ENCODE measurements at regions not wholly inside any gene's neighbourhood (a gene's known extent, or its start where the extent isn't known, plus 50 kb on each side); places are given as distances from the start of the nearest gene placed in this dataset.

DNA sequence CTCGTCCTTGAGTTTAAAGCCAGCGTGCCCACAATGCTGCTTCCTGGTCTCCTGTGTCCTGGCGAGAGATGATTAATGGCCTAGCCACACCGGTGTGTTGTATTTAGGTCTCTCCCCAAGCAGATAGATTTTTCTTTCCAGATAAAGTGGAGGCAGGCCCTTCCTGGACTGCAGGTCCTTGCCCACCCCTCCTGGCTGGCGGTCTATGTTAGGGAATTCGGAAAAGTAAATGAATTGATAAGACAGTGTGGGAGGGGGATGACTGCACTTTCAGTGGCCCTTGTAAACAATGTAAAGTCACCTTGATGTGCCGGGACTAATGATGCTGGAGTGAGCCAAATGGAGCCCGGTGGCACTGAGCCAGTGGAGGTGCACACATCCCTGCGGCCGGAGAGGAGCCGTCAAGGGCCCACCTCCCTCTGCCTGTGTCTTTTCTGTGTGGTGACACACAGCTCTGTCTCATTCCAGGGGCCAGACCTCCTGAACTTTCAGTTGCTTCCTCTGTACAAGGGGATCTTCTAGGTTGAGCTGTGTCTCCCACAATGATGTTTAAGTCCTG lies 70.6 kb upstream of the ESRRB start:
- FAIRE-seq, result no peak
- no peaks in the 10 kb centered on the region for H3K4me1 ChIP-seq (ENCODE audit: control insufficient read depth, extremely low read depth, insufficient read depth, low read length)

DNA sequence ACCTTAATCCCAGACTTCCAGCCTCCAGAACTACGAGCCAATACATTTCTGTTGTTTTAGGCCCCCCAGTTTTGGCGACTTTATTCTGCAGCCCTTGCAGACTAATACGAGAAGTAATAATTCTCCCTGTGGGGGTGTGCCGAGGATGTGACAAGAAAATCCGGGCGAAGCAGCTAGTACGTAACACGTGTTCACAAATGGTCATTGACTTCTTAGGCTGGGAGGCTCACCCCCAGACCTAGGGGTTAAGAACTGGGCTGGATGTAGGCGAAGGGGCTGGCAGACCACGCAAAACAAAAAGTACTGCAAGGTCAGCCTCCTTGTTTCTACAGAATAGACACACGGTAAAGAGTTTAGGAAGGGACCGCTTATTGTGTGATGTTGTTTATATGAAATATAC lies 69.8 kb upstream of the ESRRB start:
- no peak for DNase-seq (ENCODE audit: low read depth, low spot score)
- Histone ChIP-seq H3K9me3 (ENCODE audit: control insufficient read depth, low read depth, low read length) (no peaks in the 10 kb centered on the region), H3K79me2 (ENCODE audit: control insufficient read depth, insufficient read depth, low read length) (no peaks in the 10 kb centered on the region), H3K4me2 (ENCODE audit: control insufficient read depth, extremely low read depth, insufficient read depth, low read depth, low read length) (no peak overlapping the region), H3K36me3 (ENCODE audit: control insufficient read depth in 2 of 2, extremely low read depth in 1 of 2, insufficient read depth in 2 of 2, low read length in 2 of 2) (no peaks in the 10 kb centered on the region), H3K27me3 (ENCODE audit: control insufficient read depth, extremely low read depth, insufficient read depth, low read length) (peaks cover 9% of the 10 kb centered on the region), H3K4me1 (ENCODE audit: control insufficient read depth, extremely low read depth, insufficient read depth, low read length) (no peaks in the 10 kb centered on the region), H3K27ac (ENCODE audit: control insufficient read depth, insufficient read depth, low read length) (no peak overlapping the region), H3K9ac (ENCODE audit: control insufficient read depth, extremely low read depth, insufficient read depth, low read length) (no peak overlapping the region), H4K20me1 (ENCODE audit: control insufficient read depth, extremely low read depth, insufficient read depth, low read length) (no peaks in the 10 kb centered on the region), H2AFZ (ENCODE audit: control insufficient read depth, low read length) (no peak overlapping the region), H3K9me1 (ENCODE audit: control insufficient read depth, extremely low read depth, insufficient read depth, low read length) (no peaks in the 10 kb centered on the region), H3K4me3 (ENCODE audit: control insufficient read depth in 2 of 3, extremely low read depth in 1 of 3, insufficient read depth in 2 of 3, low read depth in 1 of 3, low read length in 3 of 3) (no peak overlapping the region)
- no peak for FAIRE-seq
- TF ChIP-seq CTCF (optimal IDR thresholded peaks at IDR 0.05 in 1 of 3, IDR thresholded peaks at IDR 0.05 in 1 of 3, conservative IDR thresholded peaks at IDR 0.05 in 1 of 3; ENCODE audit: extremely low read depth in 1 of 3, insufficient read depth in 2 of 3, low read length in 3 of 3) (no peak), EZH2 (IDR thresholded peaks at IDR 0.05; ENCODE audit: low read length) (no peak)
- dilution Hi-C loops (cut with MboI; ENCODE audit: extremely low pct_ligation_motif_present, low sequenced_read_pairs), result no loop called here

More for the DNA sequence above, 70.6 kb upstream of the ESRRB start:
- no peak for TF ChIP-seq EZH2 (IDR thresholded peaks at IDR 0.05; ENCODE audit: low read length)
- no peak overlapping the region for H3K9ac ChIP-seq (ENCODE audit: control insufficient read depth, extremely low read depth, insufficient read depth, low read length)
- H3K27ac ChIP-seq (ENCODE audit: control insufficient read depth, insufficient read depth, low read length), result no peak overlapping the region
- dilution Hi-C loops (cut with MboI; ENCODE audit: extremely low pct_ligation_motif_present, low sequenced_read_pairs), result no loop called here
- no peak for DNase-seq (ENCODE audit: low read depth, low spot score)
- H4K20me1 ChIP-seq (ENCODE audit: control insufficient read depth, extremely low read depth, insufficient read depth, low read length), result no peaks in the 10 kb centered on the region
- no peak overlapping the region for H3K4me3 ChIP-seq (ENCODE audit: control insufficient read depth in 2 of 3, extremely low read depth in 1 of 3, insufficient read depth in 2 of 3, low read depth in 1 of 3, low read length in 3 of 3)
- peaks cover 2% of the 10 kb centered on the region for H3K27me3 ChIP-seq (ENCODE audit: control insufficient read depth, extremely low read depth, insufficient read depth, low read length)
- H3K79me2 ChIP-seq (ENCODE audit: control insufficient read depth, insufficient read depth, low read length), result no peaks in the 10 kb centered on the region
- H2AFZ ChIP-seq (ENCODE audit: control insufficient read depth, low read length), result no peak overlapping the region
- H3K4me2 ChIP-seq (ENCODE audit: control insufficient read depth, extremely low read depth, insufficient read depth, low read depth, low read length), result no peak overlapping the region
- H3K9me3 ChIP-seq (ENCODE audit: control insufficient read depth, low read depth, low read length), result no peaks in the 10 kb centered on the region
- no peaks in the 10 kb centered on the region for H3K9me1 ChIP-seq (ENCODE audit: control insufficient read depth, extremely low read depth, insufficient read depth, low read length)
- no peaks in the 10 kb centered on the region for H3K36me3 ChIP-seq (ENCODE audit: control insufficient read depth in 2 of 2, extremely low read depth in 1 of 2, insufficient read depth in 2 of 2, low read length in 2 of 2)

All from keratinocyte (primary cell).